ENCODE measurements at regions not wholly inside any gene's neighbourhood (a gene's known extent, or its start where the extent isn't known, plus 50 kb on each side); places are given as distances from the start of the nearest gene placed in this dataset.

GRCh38 chr12:16670456-16671050 lies 64.6 kb upstream of the LMO3 start:
- TF ChIP-seq, protein P1, sequence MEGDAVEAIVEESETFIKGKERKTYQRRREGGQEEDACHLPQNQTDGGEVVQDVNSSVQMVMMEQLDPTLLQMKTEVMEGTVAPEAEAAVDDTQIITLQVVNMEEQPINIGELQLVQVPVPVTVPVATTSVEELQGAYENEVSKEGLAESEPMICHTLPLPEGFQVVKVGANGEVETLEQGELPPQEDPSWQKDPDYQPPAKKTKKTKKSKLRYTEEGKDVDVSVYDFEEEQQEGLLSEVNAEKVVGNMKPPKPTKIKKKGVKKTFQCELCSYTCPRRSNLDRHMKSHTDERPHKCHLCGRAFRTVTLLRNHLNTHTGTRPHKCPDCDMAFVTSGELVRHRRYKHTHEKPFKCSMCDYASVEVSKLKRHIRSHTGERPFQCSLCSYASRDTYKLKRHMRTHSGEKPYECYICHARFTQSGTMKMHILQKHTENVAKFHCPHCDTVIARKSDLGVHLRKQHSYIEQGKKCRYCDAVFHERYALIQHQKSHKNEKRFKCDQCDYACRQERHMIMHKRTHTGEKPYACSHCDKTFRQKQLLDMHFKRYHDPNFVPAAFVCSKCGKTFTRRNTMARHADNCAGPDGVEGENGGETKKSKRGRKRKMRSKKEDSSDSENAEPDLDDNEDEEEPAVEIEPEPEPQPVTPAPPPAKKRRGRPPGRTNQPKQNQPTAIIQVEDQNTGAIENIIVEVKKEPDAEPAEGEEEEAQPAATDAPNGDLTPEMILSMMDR (IDR thresholded peaks at IDR 0.05): no peak
- TF ChIP-seq POLR2A (IDR thresholded peaks at IDR 0.05) (no peak), EP300 (IDR thresholded peaks at IDR 0.05) (no peak)
